NCI-H748 (cell line): ENCODE measurements at regions not wholly inside any gene's neighbourhood (a gene's known extent, or its start where the extent isn't known, plus 50 kb on each side); places are given as distances from the start of the nearest gene placed in this dataset.

ENCODE experiments used
- DNase-seq: peaks from one replicate; lab custom pipeline; 2025; ENCODE audit not compliant: unreplicated experiment; lab: John Stamatoyannopoulos, UW

GRCh38 chr3:177300039-177300833, 103.0 kb upstream of the TBL1XR1 start:
- DNase-seq = no peak

GRCh38 chr3:177300842-177301241, 103.6 kb upstream of the TBL1XR1 start:
- no peak for DNase-seq

- no peak for DNase-seq
These were observed 109.0 kb upstream of the TBL1XR1 start for GRCh38 chr3:177306252-177306651.

GRCh38 chr3:177307391-177307790, 110.1 kb upstream of the TBL1XR1 start:
- no peak for DNase-seq

GRCh38 chr3:177307826-177308225, 110.5 kb upstream of the TBL1XR1 start:
- DNase-seq = no peak

- DNase-seq = no peak
These were observed 111.0 kb upstream of the TBL1XR1 start for GRCh38 chr3:177308286-177308685.

- no peak for DNase-seq
These were observed 111.6 kb upstream of the TBL1XR1 start for GRCh38 chr3:177308911-177309310.

- no peak for DNase-seq
These were observed 115.2 kb upstream of the TBL1XR1 start for GRCh38 chr3:177312491-177312890.

GRCh38 chr3:177314897-177315296, 117.6 kb upstream of the TBL1XR1 start:
- DNase-seq = no peak

- DNase-seq = no peak
These were observed 120.0 kb upstream of the TBL1XR1 start for GRCh38 chr3:177317247-177317646.

GRCh38 chr3:177318559-177318958, 121.3 kb upstream of the TBL1XR1 start:
- no peak for DNase-seq

GRCh38 chr3:177320765-177321247, 123.5 kb upstream of the TBL1XR1 start:
- DNase-seq = no peak

- no peak for DNase-seq
These were observed 124.5 kb upstream of the TBL1XR1 start for GRCh38 chr3:177321819-177322218.

- DNase-seq = no peak
These were observed 125.6 kb upstream of the TBL1XR1 start for GRCh38 chr3:177322881-177323280.

- DNase-seq = no peak
These were observed 132.6 kb upstream of the TBL1XR1 start for GRCh38 chr3:177329854-177330253.

GRCh38 chr3:177330779-177331178, 133.5 kb upstream of the TBL1XR1 start:
- DNase-seq = peak; percentile 77

GRCh38 chr3:177331203-177331835, 134.0 kb upstream of the TBL1XR1 start:
- DNase-seq = no peak

GRCh38 chr3:177332955-177333354, 135.7 kb upstream of the TBL1XR1 start:
- no peak for DNase-seq

- DNase-seq = no peak
These were observed 136.5 kb upstream of the TBL1XR1 start for GRCh38 chr3:177333533-177334520.

GRCh38 chr3:177334803-177335202, 137.5 kb upstream of the TBL1XR1 start:
- no peak for DNase-seq

GRCh38 chr3:177335728-177336127, 138.4 kb upstream of the TBL1XR1 start:
- no peak for DNase-seq
